Activated T-cell treated with anti-CD3 and anti-CD28 coated beads, Interleukin-2, amount 50 U/mL, for 1 hour (primary cell): ENCODE measurements at regions not wholly inside any gene's neighbourhood (a gene's known extent, or its start where the extent isn't known, plus 50 kb on each side); places are given as distances from the start of the nearest gene placed in this dataset.

Experiments used
- DNase-seq: peaks from one replicate; pipeline ENCODE4 v3.0.0-alpha.2; 2020

DNA sequence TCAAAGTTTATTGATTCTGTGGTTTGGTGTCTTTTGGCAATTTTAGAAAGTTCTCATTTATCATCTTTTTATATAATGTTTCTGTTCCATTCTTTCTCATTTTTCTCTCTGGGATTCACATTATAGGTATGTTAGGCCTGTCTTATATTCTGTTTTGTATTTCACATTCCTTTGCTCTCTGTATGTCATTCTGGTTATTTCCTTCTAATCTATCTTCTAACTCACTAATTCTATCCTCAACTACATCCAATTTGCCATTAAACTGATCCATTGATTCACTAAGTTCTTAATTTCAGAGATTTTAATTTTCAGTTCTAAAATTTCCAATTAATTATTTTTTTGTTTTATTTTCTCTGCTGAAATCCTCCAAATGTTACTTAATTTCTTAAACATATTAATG lies 234.8 kb downstream of the FOXD2 start:
- no peak for DNase-seq

DNA sequence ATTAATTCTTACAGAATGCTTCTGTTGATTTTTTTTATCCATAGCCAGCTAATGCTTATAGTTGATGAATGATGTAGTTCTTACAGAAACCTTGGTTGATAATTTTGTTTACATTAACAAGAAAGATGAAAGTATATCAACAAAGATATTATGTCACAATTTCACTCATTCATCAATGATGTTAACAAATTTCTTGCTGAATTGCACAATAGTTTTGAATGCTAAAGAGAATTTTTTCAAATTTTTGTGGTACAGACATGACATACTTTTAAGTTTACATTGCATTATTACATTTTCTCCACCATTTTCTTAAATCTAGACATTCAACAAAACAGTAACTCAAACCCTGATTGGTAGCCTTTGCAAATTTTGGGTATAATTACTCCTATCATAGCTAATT lies 236.3 kb downstream of the FOXD2 start:
- no peak for DNase-seq

GRCh38 chr1:47675047-47675675 lies 237.3 kb downstream of the FOXD2 start:
- DNase-seq = no peak

GRCh38 chr1:47675721-47676120 lies 237.9 kb downstream of the FOXD2 start:
- DNase-seq = no peak

DNA sequence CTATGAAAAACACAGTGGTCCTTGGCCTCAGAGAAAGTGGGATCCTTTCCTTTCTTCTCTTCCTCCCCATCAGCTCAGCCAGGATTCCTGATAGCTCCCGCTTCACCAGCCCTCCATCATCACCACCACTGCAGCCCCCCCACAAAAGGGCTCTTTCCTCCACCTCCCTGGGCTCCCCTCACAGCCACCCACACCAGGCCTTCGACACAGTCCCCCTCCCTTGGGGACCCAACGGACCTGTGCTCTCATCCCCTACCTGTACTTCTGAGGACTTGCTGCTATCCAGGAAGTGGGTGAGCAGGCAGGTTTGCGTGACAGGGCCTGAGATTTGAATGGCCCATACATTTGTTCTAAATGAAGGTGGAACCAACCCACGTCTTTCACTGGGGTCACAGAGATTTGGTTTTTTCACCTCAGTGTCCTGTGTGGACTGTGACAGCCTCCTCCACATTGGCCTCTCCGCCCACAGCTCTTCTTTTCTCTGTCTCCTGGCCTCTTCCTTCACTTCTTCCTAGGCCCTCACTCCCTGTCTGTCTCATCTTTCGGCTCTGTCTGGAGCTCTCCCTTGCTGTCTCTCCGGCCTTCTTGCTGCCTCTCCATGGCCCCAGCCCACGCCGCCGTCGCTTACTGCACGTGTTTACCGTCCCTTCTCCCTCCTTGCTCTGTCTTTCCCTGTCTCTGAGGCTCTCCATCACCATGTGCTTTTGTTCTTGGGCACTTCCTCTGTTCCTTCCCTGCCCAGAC lies 238.6 kb downstream of the FOXD2 start:
- DNase-seq = no peak

DNA sequence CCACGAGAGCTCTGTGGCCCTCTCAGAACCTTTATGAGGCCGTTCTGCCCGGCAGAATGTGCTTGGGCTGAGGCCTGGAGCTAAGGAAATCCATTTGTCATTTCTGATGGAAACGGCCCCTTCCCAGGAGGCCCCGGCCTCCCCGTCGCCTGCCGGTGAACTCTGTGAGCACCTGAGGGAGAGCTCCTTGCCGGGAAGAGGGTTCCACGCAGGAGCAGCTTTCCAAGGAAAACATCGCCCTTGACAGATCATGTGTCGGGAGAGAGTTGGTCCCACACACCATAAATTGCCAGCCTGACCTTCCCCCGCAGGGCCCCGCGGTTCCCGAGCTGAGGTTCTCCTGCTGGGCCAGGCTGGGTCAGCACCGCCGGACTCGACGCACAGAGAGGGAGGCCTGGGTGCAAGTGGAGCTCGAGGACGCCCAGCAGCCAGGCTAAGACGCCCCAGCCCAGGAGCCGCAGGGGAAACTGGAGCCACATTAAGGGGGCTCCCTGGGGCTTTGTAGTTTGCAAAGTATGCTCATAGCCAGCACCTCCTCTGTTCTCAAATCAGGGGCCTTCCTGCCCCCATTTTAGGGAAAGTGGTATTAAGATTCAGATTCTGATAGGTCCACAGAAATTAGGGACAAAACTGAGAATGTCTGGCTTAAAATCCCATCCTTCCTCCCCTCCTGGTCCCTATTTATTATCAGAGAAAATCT lies 239.5 kb downstream of the FOXD2 start:
- no peak for DNase-seq

DNA sequence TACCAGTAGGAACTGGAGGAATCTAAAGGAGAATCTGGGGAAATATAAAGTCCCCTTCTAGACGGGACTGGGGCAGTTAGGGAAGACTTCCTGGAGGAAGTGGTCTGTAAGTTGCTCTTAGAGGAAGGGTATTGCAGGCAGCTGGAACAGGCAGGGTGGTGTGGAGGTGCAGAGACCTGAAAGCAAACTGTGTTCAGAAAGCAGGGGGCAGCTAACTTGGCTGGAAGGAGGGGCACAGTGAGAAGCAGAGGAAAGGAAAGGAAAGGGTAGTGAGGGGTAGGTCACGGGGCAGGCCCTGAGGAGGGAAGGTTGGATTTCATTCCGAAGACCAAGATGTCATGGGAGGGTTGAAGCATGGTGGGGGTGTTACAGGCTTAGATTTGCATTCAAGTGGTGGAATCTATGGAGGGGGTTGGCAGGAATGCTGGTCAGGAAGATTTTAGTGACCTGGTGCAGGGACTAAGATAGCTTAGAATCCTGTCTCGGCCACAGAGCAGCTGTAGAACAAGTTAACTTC lies 240.7 kb downstream of the FOXD2 start:
- DNase-seq = no peak

- DNase-seq = no peak
Observed at GRCh38 chr1:47679301-47679791, 241.5 kb downstream of the FOXD2 start.

DNA sequence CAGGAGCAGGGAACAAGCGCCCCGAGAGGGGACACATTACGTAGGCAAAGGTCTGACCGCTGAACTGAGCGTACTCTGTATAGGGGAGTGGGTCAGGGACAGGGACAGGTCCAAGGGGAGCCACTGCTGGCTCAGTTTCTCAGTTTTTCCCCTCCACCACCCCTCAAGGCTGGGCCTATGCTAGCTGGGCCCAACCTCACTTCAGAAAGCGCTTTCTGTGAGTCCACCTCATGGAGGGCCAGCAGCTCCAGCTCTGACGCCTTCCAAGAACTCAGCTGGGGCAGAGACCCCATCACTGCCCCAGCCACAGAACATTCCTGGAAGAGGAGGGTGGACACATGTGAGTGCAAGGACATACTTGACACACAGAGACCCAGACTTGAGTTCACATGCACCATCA lies 242.0 kb downstream of the FOXD2 start:
- no peak for DNase-seq

GRCh38 chr1:47680815-47681475 lies 243.1 kb downstream of the FOXD2 start:
- DNase-seq = no peak

- no peak for DNase-seq
Observed at GRCh38 chr1:47681735-47682134, 243.9 kb downstream of the FOXD2 start.

DNA sequence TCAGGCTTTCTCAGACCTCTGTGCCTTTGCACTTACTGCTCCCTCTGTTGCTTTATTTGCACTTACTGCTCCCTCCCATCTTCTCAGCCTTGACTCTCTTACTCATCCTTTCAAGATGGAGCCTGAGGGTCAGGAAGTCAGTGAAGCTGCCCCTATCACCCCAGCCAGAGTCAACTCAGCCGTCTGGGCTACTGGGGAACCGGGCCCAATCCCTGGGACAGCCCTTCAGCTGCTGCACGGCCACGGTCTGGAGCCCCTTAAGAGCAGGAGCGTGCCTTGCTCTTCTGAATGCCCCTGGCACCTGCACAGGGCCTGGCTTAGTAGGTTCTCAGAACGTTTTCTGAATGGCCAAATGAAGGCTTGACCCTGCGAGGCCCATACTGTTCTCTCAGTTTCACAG lies 244.4 kb downstream of the FOXD2 start:
- DNase-seq = no peak

DNA sequence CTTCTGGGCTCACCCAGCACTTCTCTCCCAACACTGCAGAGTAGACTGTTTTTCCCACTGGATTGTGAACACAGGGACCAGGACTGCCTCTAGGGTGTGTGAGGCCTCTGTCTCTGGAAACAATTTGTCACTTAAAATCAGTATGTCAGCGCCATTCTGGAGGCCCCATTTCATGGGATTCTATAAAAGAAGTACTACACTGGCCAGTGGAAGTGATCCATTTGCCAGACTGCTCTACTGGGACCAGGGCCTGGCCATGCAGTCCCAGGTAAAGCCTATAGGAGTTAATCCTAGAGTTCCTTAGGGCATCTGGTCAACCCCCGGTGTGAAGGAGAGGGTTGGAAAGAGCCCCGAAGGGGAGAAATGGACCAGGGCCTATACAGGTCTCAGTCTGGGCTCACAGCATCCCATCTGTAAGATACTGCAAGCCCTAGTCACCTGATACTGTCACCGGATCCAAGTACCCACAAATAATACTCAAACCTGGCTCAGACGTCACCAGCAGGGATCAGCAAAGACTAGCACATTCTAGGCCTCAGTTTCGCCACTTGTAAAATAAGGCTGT lies 245.0 kb downstream of the FOXD2 start:
- DNase-seq = no peak

DNA sequence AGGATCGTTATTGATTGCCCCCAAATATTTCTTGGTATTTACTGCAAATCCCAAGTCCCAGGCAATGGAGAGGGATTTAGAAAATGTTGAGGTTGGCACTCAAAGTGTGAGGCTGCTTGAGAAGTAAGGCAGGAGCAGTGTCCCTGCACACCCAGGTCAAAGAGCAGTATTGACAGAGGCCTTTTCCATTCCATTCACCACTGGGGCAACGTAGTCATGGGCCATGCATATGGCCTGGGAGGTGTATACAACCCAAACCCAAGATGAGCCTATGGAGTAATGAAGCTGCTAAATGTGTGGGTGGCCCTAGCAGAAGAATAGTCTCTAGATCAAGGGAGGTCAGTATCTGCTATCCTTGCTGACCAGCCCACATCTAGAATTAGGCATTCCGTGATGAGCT lies 245.6 kb downstream of the FOXD2 start:
- no peak for DNase-seq

DNA sequence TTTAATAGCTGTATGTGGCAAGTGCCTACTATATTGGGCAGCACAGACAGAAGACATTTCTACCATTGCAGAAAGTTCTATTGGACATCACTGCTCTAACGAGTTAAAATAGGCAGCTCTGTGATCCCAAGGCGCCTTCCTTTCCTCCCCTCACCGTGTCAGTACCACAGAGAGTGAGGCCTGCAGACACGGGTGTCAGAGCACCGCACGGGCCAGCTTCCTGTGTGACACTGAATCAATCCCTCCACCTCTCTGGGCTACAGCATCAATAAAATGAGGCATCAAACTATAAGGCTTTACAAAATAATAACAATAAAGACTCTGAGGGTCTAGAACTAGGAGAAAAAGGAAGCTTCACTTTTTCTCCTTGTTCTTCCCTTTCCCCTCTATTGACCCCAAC lies 246.7 kb downstream of the FOXD2 start:
- DNase-seq = no peak

DNA sequence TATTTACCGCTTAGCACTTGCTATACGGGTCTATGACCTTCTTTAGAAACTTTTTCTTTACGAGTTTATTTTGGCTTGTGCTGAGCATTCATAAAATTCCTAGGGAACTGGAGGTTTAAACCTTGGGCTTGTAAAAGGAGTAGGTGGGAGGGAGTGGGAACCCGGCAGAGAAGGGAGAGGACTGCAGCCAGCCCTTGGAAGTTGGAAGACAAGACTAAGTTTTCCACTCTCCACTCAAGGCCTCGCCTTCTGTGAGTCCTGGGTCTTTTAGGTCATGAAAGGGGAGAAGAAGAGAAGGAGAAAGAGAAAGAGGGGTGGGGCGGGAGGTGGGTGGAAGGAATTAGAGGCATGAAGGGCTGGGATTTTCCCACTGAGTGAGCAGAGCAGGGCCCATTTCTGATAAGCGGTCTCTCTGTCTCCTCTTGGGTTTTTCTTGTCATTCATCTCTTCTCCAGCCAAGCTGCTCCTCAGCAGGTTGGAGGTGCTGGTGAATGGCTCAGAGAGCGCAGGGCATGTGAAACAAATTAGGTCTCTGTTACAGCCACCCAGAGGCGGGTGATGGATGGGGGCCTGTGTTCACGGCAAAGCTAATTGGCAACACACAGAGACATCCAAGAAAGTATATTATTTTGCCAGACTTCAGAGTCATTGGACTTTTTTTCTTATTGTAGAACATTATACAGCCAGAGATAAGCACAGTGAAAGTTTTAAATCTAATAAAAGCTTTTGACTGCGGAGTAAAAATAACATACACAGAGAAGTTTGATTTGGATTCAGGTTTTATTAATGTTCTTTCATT lies 247.3 kb downstream of the FOXD2 start:
- no peak for DNase-seq

DNA sequence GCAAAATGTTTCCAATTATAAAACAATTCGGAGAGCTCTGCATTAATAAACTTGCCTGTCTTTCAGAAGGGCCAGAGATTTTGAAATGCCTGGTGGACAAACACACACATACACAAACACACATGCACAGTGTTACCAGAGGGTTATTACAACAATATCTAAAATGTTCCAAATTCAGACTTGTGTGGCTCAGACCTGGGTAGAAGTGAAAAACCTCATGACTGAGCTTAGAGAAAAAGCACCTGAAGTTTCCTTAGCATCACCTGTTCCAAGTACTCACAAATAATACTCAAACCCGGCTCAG lies 247.9 kb downstream of the FOXD2 start:
- DNase-seq = no peak

- no peak for DNase-seq
Observed at GRCh38 chr1:47686731-47687630, 249.1 kb downstream of the FOXD2 start.

DNA sequence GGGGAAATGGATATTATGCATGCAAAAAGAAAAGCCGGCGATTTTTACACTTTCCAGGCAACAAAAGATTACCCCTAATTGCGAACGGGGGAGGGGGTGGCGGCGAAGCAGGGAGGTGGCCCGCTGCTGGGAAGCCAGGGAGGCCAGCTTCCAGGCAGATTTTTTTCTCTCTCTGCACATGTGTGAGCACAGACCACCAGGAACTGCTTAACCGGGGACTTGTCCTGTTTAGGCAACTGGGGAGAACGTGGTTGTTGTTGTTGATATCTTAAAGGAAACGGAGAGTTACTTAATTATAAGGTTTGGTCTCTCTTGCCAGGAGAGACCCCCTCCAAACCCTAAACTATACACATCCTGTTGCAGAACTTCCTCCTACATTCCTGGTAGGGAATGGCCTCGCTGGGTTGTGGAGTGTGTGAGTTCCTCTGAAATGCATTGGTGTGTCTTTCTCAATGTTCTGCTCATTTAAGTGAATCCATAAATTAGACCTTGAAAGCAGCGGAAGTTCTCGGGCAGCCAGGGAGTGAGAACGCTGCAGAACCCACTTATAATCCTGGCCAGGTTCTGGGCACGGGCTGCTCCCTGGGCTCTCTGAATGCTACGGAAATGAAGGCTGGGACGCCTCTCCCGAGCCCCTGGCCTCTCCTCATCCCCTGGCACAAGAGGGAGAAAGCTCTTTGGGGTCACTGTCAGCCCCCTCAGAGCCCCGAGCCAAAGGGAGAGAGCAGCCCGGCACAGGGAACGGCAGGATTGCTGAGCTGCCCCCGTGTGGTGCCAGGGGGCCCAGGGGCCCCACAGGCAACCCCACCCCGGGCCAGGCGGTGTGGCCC lies 250.0 kb downstream of the FOXD2 start:
- DNase-seq = no peak
